Hepatocyte (in vitro differentiated cells): ENCODE measurements at regions not wholly inside any gene's neighbourhood (a gene's known extent, or its start where the extent isn't known, plus 50 kb on each side); places are given as distances from the start of the nearest gene placed in this dataset.

Source experiments
- DNase-seq: peaks from one replicate; pipeline ENCODE4 v3.0.0-alpha.2; 2016; ENCODE audit warnings: low spot score
- H2AFZ ChIP-seq: fragments of 200-600 bp; sonication (generic); 2 replicates; pipeline ENCODE4 v1.6.0; 2016; ENCODE audit warnings: antibody characterized with exemption, mild to moderate bottlenecking
- H3K27ac ChIP-seq: fragments of 200-600 bp; sonication (generic); 2 replicates; pipeline ENCODE4 v1.5.1; 2016; ENCODE audit warnings: mild to moderate bottlenecking
- H3K27me3 ChIP-seq: fragments of 200-600 bp; sonication (generic); 2 replicates; pipeline ENCODE4 v1.6.1; 2016
- H3K36me3 ChIP-seq: fragments of 200-600 bp; sonication (generic); replicated peaks from 2 replicates; pipeline ENCODE4 v1.5.1; 2016; ENCODE audit warnings: low read depth; ENCODE audit not compliant: insufficient read depth
- H3K4me1 ChIP-seq: fragments of 200-600 bp; sonication (generic); 2 replicates; pipeline ENCODE4 v1.5.1; 2016; ENCODE audit warnings: mild to moderate bottlenecking, moderate library complexity; ENCODE audit not compliant: insufficient read depth
- H3K4me2 ChIP-seq: fragments of 200-600 bp; sonication (generic); 2 replicates; pipeline ENCODE4 v1.6.0; 2016
- H3K4me3 ChIP-seq: fragments of 200-600 bp; sonication (generic); 2 replicates; pipeline ENCODE4 v1.5.1; 2016; ENCODE audit warnings: mild to moderate bottlenecking
- H3K79me2 ChIP-seq: fragments of 200-600 bp; sonication (generic); 2 replicates; pipeline ENCODE4 v1.6.0; 2017; ENCODE audit warnings: mild to moderate bottlenecking
- H3K9me2 ChIP-seq: fragments of 200-600 bp; sonication (generic); replicated peaks from 2 replicates; pipeline ENCODE4 v1.6.0; 2017; ENCODE audit warnings: mild to moderate bottlenecking; ENCODE audit not compliant: insufficient read depth
- H3K9me3 ChIP-seq: fragments of 200-600 bp; sonication (generic); 2 replicates; pipeline ENCODE4 v1.5.1; 2016; ENCODE audit warnings: low read depth, mild to moderate bottlenecking
- H4K20me1 ChIP-seq: fragments of 200-600 bp; sonication (generic); 2 replicates; pipeline ENCODE4 v1.6.0; 2016; ENCODE audit warnings: mild to moderate bottlenecking; ENCODE audit not compliant: insufficient read depth, poor library complexity, severe bottlenecking
- CTCF ChIP-seq: fragments of 200-600 bp; sonication (generic); IDR thresholded peaks from 2 replicates; pipeline ENCODE4 v1.5.1; 2016; ENCODE audit warnings: antibody characterized with exemption, mild to moderate bottlenecking; ENCODE audit not compliant: poor library complexity
- EZH2 ChIP-seq: fragments of 200-600 bp; sonication (generic); IDR thresholded peaks from 2 replicates; pipeline ENCODE4 v1.6.1; 2016; ENCODE audit warnings: antibody characterized with exemption, mild to moderate bottlenecking, borderline replicate concordance
- EZH2phosphoT487 ChIP-seq: fragments of 200-600 bp; sonication (generic); IDR thresholded peaks from one replicate; pipeline ENCODE4 v1.6.1; 2018; ENCODE audit warnings: antibody characterized with exemption, mild to moderate bottlenecking, low read depth, moderate library complexity; ENCODE audit not compliant: unreplicated experiment, severe bottlenecking
- WGBS: methylation state at CpG from one replicate; pipeline ENCODE4 v1.1.6; 2016; ENCODE audit warnings: low lambda C conversion rate; ENCODE audit errors: missing lambda C conversion rate; 5-methylcytosine and 5-hydroxymethylcytosine counted together

- H4K20me1 ChIP-seq, result no peaks in the 10 kb centered on the region
- H3K4me2 ChIP-seq, result no peak overlapping the region
- no peaks in the 10 kb centered on the region for H3K36me3 ChIP-seq
- H3K4me3 ChIP-seq, result no peak overlapping the region
- WGBS, result 80% methylated on average over 5 of the region's 5 CpGs
- H3K9me3 ChIP-seq, result no peaks in the 10 kb centered on the region
- DNase-seq, result no peak
- no peaks in the 10 kb centered on the region for H3K79me2 ChIP-seq
- no peaks in the 10 kb centered on the region for H3K27me3 ChIP-seq
- TF ChIP-seq EZH2phosphoT487 (no peak), EZH2 (no peak), CTCF (no peak)
- H3K27ac ChIP-seq, result no peak overlapping the region
- no peak overlapping the region for H2AFZ ChIP-seq
- no peaks in the 10 kb centered on the region for H3K4me1 ChIP-seq
- H3K9me2 ChIP-seq, result no peaks in the 10 kb centered on the region
Observed at GRCh38 chr1:214831956-214832355, 229.0 kb downstream of the CENPF start.

- no peak for TF ChIP-seq EZH2
- no peak for TF ChIP-seq EZH2phosphoT487
- TF ChIP-seq CTCF, result no peak
- Histone ChIP-seq H3K4me1 (no peaks in the 10 kb centered on the region), H3K9me2 (no peaks in the 10 kb centered on the region), H3K4me2 (no peak overlapping the region), H3K27me3 (no peaks in the 10 kb centered on the region), H3K36me3 (no peaks in the 10 kb centered on the region), H3K4me3 (no peak overlapping the region), H2AFZ (no peak overlapping the region), H3K27ac (no peak overlapping the region), H3K9me3 (no peaks in the 10 kb centered on the region), H3K79me2 (no peaks in the 10 kb centered on the region), H4K20me1 (no peaks in the 10 kb centered on the region)
- no peak for DNase-seq
- WGBS, result 23% methylated on average over 2 of the region's 2 CpGs
Observed at GRCh38 chr1:214833178-214833756, 230.3 kb downstream of the CENPF start.

GRCh38 chr1:214837376-214837775 lies 234.4 kb downstream of the CENPF start:
- Histone ChIP-seq H3K4me1 (no peaks in the 10 kb centered on the region), H3K9me3 (no peaks in the 10 kb centered on the region), H4K20me1 (no peaks in the 10 kb centered on the region), H3K27ac (no peak overlapping the region), H3K9me2 (no peaks in the 10 kb centered on the region), H2AFZ (no peak overlapping the region), H3K79me2 (no peaks in the 10 kb centered on the region), H3K4me2 (no peak overlapping the region), H3K4me3 (no peak overlapping the region), H3K27me3 (no peaks in the 10 kb centered on the region), H3K36me3 (no peaks in the 10 kb centered on the region)
- no peak for DNase-seq
- TF ChIP-seq CTCF, result no peak
- TF ChIP-seq EZH2phosphoT487, result no peak
- no peak for TF ChIP-seq EZH2
- WGBS, result 94% methylated on average over 2 of the region's 2 CpGs
